Activated CD4-positive, alpha-beta memory T cell treated with anti-CD3 and anti-CD28 coated beads for 36 hours (primary cell): ENCODE measurements at regions not wholly inside any gene's neighbourhood (a gene's known extent, or its start where the extent isn't known, plus 50 kb on each side); places are given as distances from the start of the nearest gene placed in this dataset.

Source experiments
- CTCF ChIA-PET: fragments of 350-600 bp; sonication (Branson Sonifier 250); formaldehyde crosslinking; loops from one replicate; lab custom pipeline; 2021; ENCODE audit warnings: antibody characterized with exemption, inconsistent platforms; lab: Charles Lee
- POLR2A ChIA-PET: fragments of 350-600 bp; sonication (Branson Sonifier 250); formaldehyde crosslinking; loops from one replicate; lab custom pipeline; 2021; ENCODE audit warnings: antibody characterized with exemption; lab: Charles Lee
- DNase-seq: peaks from one replicate; pipeline ENCODE4 v3.0.0-alpha.2; 2020
- H3K27ac Mint-ChIP-seq: one replicate; pipeline ENCODE4 v1.8.0; 2021; ENCODE audit warnings: mixed read lengths
- H3K27me3 Mint-ChIP-seq: one replicate; pipeline ENCODE4 v1.8.0; 2021; ENCODE audit warnings: mixed read lengths
- H3K36me3 Mint-ChIP-seq: one replicate; pipeline ENCODE4 v1.8.0; 2021; ENCODE audit warnings: mixed read lengths
- H3K4me1 Mint-ChIP-seq: one replicate; pipeline ENCODE4 v1.8.0; 2021; ENCODE audit warnings: low read depth, mixed read lengths
- H3K4me3 Mint-ChIP-seq: one replicate; pipeline ENCODE4 v1.8.0; 2021; ENCODE audit warnings: mild to moderate bottlenecking, mixed read lengths
- H3K9me3 Mint-ChIP-seq: one replicate; pipeline ENCODE4 v1.8.0; 2021; ENCODE audit warnings: mixed read lengths
- intact Hi-C: fragments of 100-400 bp; cut with micrococcal nuclease; formaldehyde crosslinking; loops from one replicate; pipeline ENCODE4 v1.15.1; 2023

- Mint-ChIP-seq H3K4me1 (peaks cover 3% of the 10 kb centered on the region), H3K27ac (no peak overlapping the region), H3K27me3 (peaks cover 4% of the 10 kb centered on the region), H3K9me3 (no peaks in the 10 kb centered on the region), H3K4me3 (no peak overlapping the region), H3K36me3 (no peaks in the 10 kb centered on the region)
- DNase-seq = no peak
- POLR2A ChIA-PET = no interaction called here
- CTCF ChIA-PET = no interaction called here
- intact Hi-C loops = no loop called here
These were observed 201.0 kb upstream of the CADM1 start for GRCh38 chr11:115705200-115705599.

GRCh38 chr11:115700981-115701875 is 197.0 kb upstream of the CADM1 start:
- H3K36me3 Mint-ChIP-seq = no peaks in the 10 kb centered on the region
- no peak overlapping the region for H3K4me3 Mint-ChIP-seq
- no peak for DNase-seq
- CTCF ChIA-PET = no interaction called here
- H3K27ac Mint-ChIP-seq = no peak overlapping the region
- H3K4me1 Mint-ChIP-seq = no peaks in the 10 kb centered on the region
- no peaks in the 10 kb centered on the region for H3K27me3 Mint-ChIP-seq
- POLR2A ChIA-PET = no interaction called here
- H3K9me3 Mint-ChIP-seq = no peaks in the 10 kb centered on the region
- intact Hi-C loops = no loop called here

- Mint-ChIP-seq H3K4me3 (no peak overlapping the region), H3K36me3 (no peaks in the 10 kb centered on the region), H3K4me1 (no peaks in the 10 kb centered on the region), H3K27ac (no peak overlapping the region), H3K9me3 (no peaks in the 10 kb centered on the region), H3K27me3 (no peaks in the 10 kb centered on the region)
- DNase-seq = no peak
- intact Hi-C loops = no loop called here
- CTCF ChIA-PET = no interaction called here
- POLR2A ChIA-PET = no interaction called here
These were observed 196.3 kb upstream of the CADM1 start for GRCh38 chr11:115700496-115700895.

- no peak overlapping the region for H3K4me3 Mint-ChIP-seq
- H3K27me3 Mint-ChIP-seq = no peaks in the 10 kb centered on the region
- no peaks in the 10 kb centered on the region for H3K36me3 Mint-ChIP-seq
- intact Hi-C loops = no loop called here
- no peak for DNase-seq
- no peak overlapping the region for H3K27ac Mint-ChIP-seq
- H3K9me3 Mint-ChIP-seq = no peaks in the 10 kb centered on the region
- no peaks in the 10 kb centered on the region for H3K4me1 Mint-ChIP-seq
- CTCF ChIA-PET = no interaction called here
- POLR2A ChIA-PET = no interaction called here
These were observed 195.5 kb upstream of the CADM1 start for GRCh38 chr11:115699733-115700132.

- ChIA-PET CTCF (no interaction called here), POLR2A (no interaction called here)
- no peak for DNase-seq
- no peaks in the 10 kb centered on the region for H3K9me3 Mint-ChIP-seq
- no peaks in the 10 kb centered on the region for H3K4me1 Mint-ChIP-seq
- no peak overlapping the region for H3K4me3 Mint-ChIP-seq
- H3K36me3 Mint-ChIP-seq = no peaks in the 10 kb centered on the region
- H3K27ac Mint-ChIP-seq = no peak overlapping the region
- intact Hi-C loops = no loop called here
- no peaks in the 10 kb centered on the region for H3K27me3 Mint-ChIP-seq
These were observed 195.1 kb upstream of the CADM1 start for GRCh38 chr11:115699326-115699725.

GRCh38 chr11:115698243-115698642 is 194.0 kb upstream of the CADM1 start:
- Mint-ChIP-seq H3K4me1 (no peaks in the 10 kb centered on the region), H3K36me3 (no peaks in the 10 kb centered on the region), H3K27me3 (no peaks in the 10 kb centered on the region), H3K27ac (no peak overlapping the region), H3K4me3 (no peak overlapping the region), H3K9me3 (no peaks in the 10 kb centered on the region)
- no peak for DNase-seq
- ChIA-PET CTCF (no interaction called here), POLR2A (no interaction called here)
- intact Hi-C loops = no loop called here

GRCh38 chr11:115696563-115696962 is 192.3 kb upstream of the CADM1 start:
- intact Hi-C loops = no loop called here
- Mint-ChIP-seq H3K36me3 (no peaks in the 10 kb centered on the region), H3K4me3 (no peak overlapping the region), H3K9me3 (no peaks in the 10 kb centered on the region), H3K27me3 (no peaks in the 10 kb centered on the region), H3K27ac (no peak overlapping the region), H3K4me1 (no peaks in the 10 kb centered on the region)
- ChIA-PET POLR2A (no interaction called here), CTCF (no interaction called here)
- DNase-seq = no peak

- Mint-ChIP-seq H3K27me3 (peaks cover 2% of the 10 kb centered on the region), H3K4me3 (no peak overlapping the region), H3K27ac (no peak overlapping the region), H3K36me3 (no peaks in the 10 kb centered on the region), H3K9me3 (no peaks in the 10 kb centered on the region), H3K4me1 (no peaks in the 10 kb centered on the region)
- intact Hi-C loops = no loop called here
- DNase-seq = no peak
- ChIA-PET POLR2A (no interaction called here), CTCF (no interaction called here)
These were observed 191.6 kb upstream of the CADM1 start for GRCh38 chr11:115695677-115696364.

GRCh38 chr11:115693002-115693401 is 188.8 kb upstream of the CADM1 start:
- H3K4me3 Mint-ChIP-seq = no peak overlapping the region
- no peaks in the 10 kb centered on the region for H3K9me3 Mint-ChIP-seq
- no peak overlapping the region for H3K27ac Mint-ChIP-seq
- no peaks in the 10 kb centered on the region for H3K4me1 Mint-ChIP-seq
- ChIA-PET CTCF (no interaction called here), POLR2A (no interaction called here)
- H3K36me3 Mint-ChIP-seq = no peaks in the 10 kb centered on the region
- no peak for DNase-seq
- intact Hi-C loops = no loop called here
- peaks cover 2% of the 10 kb centered on the region for H3K27me3 Mint-ChIP-seq

GRCh38 chr11:115691030-115691429 is 186.8 kb upstream of the CADM1 start:
- intact Hi-C loops = no loop called here
- peaks cover 2% of the 10 kb centered on the region for H3K27me3 Mint-ChIP-seq
- H3K4me3 Mint-ChIP-seq = no peak overlapping the region
- DNase-seq = no peak
- no peak overlapping the region for H3K27ac Mint-ChIP-seq
- ChIA-PET CTCF (no interaction called here), POLR2A (no interaction called here)
- no peaks in the 10 kb centered on the region for H3K9me3 Mint-ChIP-seq
- H3K4me1 Mint-ChIP-seq = no peaks in the 10 kb centered on the region
- no peaks in the 10 kb centered on the region for H3K36me3 Mint-ChIP-seq

- no peak overlapping the region for H3K27ac Mint-ChIP-seq
- ChIA-PET POLR2A (no interaction called here), CTCF (no interaction called here)
- no peaks in the 10 kb centered on the region for H3K36me3 Mint-ChIP-seq
- H3K27me3 Mint-ChIP-seq = peaks cover 5% of the 10 kb centered on the region
- no peaks in the 10 kb centered on the region for H3K4me1 Mint-ChIP-seq
- intact Hi-C loops = no loop called here
- no peak for DNase-seq
- H3K4me3 Mint-ChIP-seq = no peak overlapping the region
- peaks cover 5% of the 10 kb centered on the region for H3K9me3 Mint-ChIP-seq
These were observed 183.7 kb upstream of the CADM1 start for GRCh38 chr11:115687934-115688333.

GRCh38 chr11:115684699-115685098 is 180.5 kb upstream of the CADM1 start:
- no peak overlapping the region for H3K27ac Mint-ChIP-seq
- H3K36me3 Mint-ChIP-seq = no peaks in the 10 kb centered on the region
- ChIA-PET CTCF (interaction anchor here (0.6 kb wide), 1 partner anchor 1187 kb away, joined by 3 read pairs; no protein-coding TSS in a partner anchor), POLR2A (no interaction called here)
- H3K4me1 Mint-ChIP-seq = no peaks in the 10 kb centered on the region
- H3K9me3 Mint-ChIP-seq = peaks cover 5% of the 10 kb centered on the region
- intact Hi-C loops = no loop called here
- no peak overlapping the region for H3K4me3 Mint-ChIP-seq
- peaks cover 8% of the 10 kb centered on the region for H3K27me3 Mint-ChIP-seq
- no peak for DNase-seq

GRCh38 chr11:115684135-115684534 is 179.9 kb upstream of the CADM1 start:
- H3K9me3 Mint-ChIP-seq = peaks cover 5% of the 10 kb centered on the region
- DNase-seq = no peak
- POLR2A ChIA-PET = no interaction called here
- no peaks in the 10 kb centered on the region for H3K4me1 Mint-ChIP-seq
- H3K4me3 Mint-ChIP-seq = no peak overlapping the region
- CTCF ChIA-PET = no interaction called here
- no peak overlapping the region for H3K27ac Mint-ChIP-seq
- intact Hi-C loops = no loop called here
- peaks cover 8% of the 10 kb centered on the region for H3K27me3 Mint-ChIP-seq
- H3K36me3 Mint-ChIP-seq = no peaks in the 10 kb centered on the region
